AG04449 (cell line): ENCODE measurements at regions not wholly inside any gene's neighbourhood (a gene's known extent, or its start where the extent isn't known, plus 50 kb on each side); places are given as distances from the start of the nearest gene placed in this dataset.
"Not testable (repeated sequence)": the region's sequence is repeated elsewhere in the genome, so short reads cannot be mapped to it uniquely, and the experiment has no call there.

Source experiments
- CTCF ChIA-PET: fragments of 350-600 bp; formaldehyde crosslinking; extraction: SDS; loops from one replicate; lab custom pipeline; 2021; ENCODE audit warnings: antibody characterized with exemption; lab: Yijun Ruan, JAX
- POLR2A ChIA-PET: fragments of 400-600, 350-600 bp; formaldehyde crosslinking; extraction: SDS; loops from one replicate; lab custom pipeline; 2020; ENCODE audit warnings: antibody characterized with exemption, inconsistent platforms; lab: Yijun Ruan, JAX
- DNase-seq: peaks from one replicate; pipeline ENCODE4 v3.0.0-alpha.2; 2010; ENCODE audit warnings: low read depth, low spot score
- H3K4me3 ChIP-seq: 2 replicates; pipeline ENCODE4 v1.5.1; 2011; ENCODE audit warnings: low read depth, mild to moderate bottlenecking, control low read depth, low read length
- CTCF ChIP-seq: IDR thresholded peaks from one replicate; pipeline ENCODE4 v1.5.1; 2011; ENCODE audit warnings: mild to moderate bottlenecking, moderate library complexity, low read length, control low read depth, inconsistent platforms; ENCODE audit not compliant: insufficient read depth; ENCODE audit errors: missing control alignments

- DNase-seq: no peak
- no peak overlapping the region for H3K4me3 ChIP-seq
- ChIA-PET CTCF (no interaction called here), POLR2A (no interaction called here)
- TF ChIP-seq CTCF: no peak
Measured at GRCh38 chr5:44691802-44692201, 116.9 kb upstream of the MRPS30 start.

GRCh38 chr5:44681906-44682305, 126.8 kb upstream of the MRPS30 start:
- TF ChIP-seq CTCF: no peak
- DNase-seq: no peak
- POLR2A ChIA-PET: no interaction called here
- CTCF ChIA-PET: no interaction called here
- H3K4me3 ChIP-seq: no peak overlapping the region

- ChIA-PET CTCF (no interaction called here), POLR2A (no interaction called here)
- H3K4me3 ChIP-seq: no peak overlapping the region
- TF ChIP-seq CTCF: no peak
- no peak for DNase-seq
Measured at GRCh38 chr5:44679214-44679613, 129.5 kb upstream of the MRPS30 start.

GRCh38 chr5:44675296-44675695, 133.5 kb upstream of the MRPS30 start:
- no peak for TF ChIP-seq CTCF
- DNase-seq: no peak
- ChIA-PET POLR2A (no interaction called here), CTCF (no interaction called here)
- H3K4me3 ChIP-seq: no peak overlapping the region

- ChIA-PET POLR2A (no interaction called here), CTCF (no interaction called here)
- TF ChIP-seq CTCF: no peak
- H3K4me3 ChIP-seq: no peak overlapping the region
- DNase-seq: no peak
Measured at GRCh38 chr5:44674461-44674860, 134.3 kb upstream of the MRPS30 start.

GRCh38 chr5:44668471-44668870, 140.3 kb upstream of the MRPS30 start:
- DNase-seq, CTCF ChIA-PET, POLR2A ChIA-PET, H3K4me3 ChIP-seq: not testable (repeated sequence)

GRCh38 chr5:44665101-44665701, 143.5 kb upstream of the MRPS30 start:
- TF ChIP-seq CTCF: no peak
- DNase-seq: no peak
- POLR2A ChIA-PET: no interaction called here
- CTCF ChIA-PET: no interaction called here
- H3K4me3 ChIP-seq: no peak overlapping the region
